Activated naive CD8-positive, alpha-beta T cell treated with anti-CD3 and anti-CD28 coated beads, Interleukin-2, amount 50 U/mL, for 16 hours (primary cell): ENCODE measurements at regions not wholly inside any gene's neighbourhood (a gene's known extent, or its start where the extent isn't known, plus 50 kb on each side); places are given as distances from the start of the nearest gene placed in this dataset.
"Not testable (repeated sequence)": the region's sequence is repeated elsewhere in the genome, so short reads cannot be mapped to it uniquely, and the experiment has no call there.

Experiments
- DNase-seq: peaks from one replicate; pipeline ENCODE4 v3.0.0-alpha.2; 2020; ENCODE audit warnings: low read depth, low spot score

- no peak for DNase-seq
These were observed 1832.9 kb upstream of the LRRTM1 start for GRCh38 chr2:82137441-82137840.

DNA sequence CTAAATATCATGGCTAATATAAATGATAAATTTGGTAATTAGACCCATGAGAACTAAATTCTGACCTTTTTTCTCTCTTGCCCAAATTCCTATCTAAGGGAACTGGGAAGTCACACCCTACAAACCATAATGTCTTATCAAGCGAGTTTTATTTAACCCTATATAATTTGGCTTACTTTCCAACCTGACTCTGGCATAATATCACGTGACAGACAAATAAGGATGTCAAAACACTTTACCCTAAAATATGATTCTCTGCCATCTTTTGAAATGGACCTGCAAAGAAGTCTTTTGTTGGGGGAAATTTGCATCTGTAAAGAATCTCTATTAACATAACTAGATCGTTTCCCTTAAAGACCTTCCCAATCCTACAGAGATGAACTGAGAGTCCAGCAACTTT is 1823.5 kb upstream of the LRRTM1 start:
- DNase-seq = no peak

DNA sequence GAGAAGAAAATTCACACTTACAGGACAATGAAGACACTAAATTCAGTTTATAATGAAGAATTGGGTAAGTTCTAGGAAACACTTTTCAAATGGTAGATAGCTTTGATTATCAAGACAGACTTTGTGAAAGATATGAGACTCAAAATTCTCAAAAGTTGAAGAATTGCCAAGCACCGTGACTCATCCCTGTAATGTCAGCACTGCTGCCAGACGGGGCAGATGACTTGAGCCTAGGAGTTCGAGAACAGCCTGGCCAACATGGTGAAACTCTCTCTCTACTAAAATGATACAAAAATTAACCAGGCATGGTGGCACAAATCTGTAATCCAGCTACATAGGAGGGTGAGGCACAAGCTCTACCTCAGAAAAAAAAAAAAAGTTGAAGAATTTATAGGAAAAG is 1820.1 kb upstream of the LRRTM1 start:
- no peak for DNase-seq

GRCh38 chr2:82120654-82121053 is 1816.1 kb upstream of the LRRTM1 start:
- no peak for DNase-seq

GRCh38 chr2:82120115-82120514 is 1815.6 kb upstream of the LRRTM1 start:
- DNase-seq = no peak

DNA sequence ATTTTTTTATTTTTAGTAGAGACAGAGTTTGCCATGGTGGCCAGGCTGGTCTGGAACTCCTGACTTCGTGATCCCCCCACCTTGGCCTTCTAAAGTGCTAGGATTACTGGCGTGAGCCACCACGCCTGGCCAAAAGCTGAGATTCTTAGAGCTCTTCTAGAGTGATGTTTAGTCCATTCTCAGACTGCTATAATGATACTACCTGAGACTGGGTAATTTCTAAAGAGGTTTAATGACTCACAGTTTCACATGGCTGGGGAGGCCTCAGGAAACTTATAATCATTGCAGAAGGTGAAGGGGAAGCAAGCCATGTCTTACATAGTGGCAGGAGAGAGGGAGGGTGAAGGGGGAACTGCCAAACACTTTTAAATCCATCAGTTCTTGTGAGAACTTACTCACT is 1804.9 kb upstream of the LRRTM1 start:
- no peak for DNase-seq

DNA sequence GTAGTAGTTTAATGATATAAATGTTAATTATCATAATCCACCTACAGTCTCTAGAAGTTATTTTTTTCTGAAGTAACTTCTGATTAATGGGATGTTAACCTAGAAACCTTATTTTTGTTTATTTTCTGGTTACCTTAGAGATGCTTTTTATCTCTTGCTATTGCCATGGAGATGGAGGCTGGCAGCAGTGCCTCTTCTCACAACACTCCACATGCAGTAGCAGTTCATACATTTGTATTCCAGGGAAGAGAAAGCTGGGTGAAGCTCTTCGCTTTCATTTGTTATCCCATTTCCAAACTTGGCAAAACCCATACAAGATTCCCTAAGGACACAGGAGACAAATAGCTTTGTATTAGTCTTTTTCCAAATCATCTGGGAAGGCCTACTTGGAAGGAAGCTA is 1794.1 kb upstream of the LRRTM1 start:
- DNase-seq = no peak

- DNase-seq = no peak
These were observed 1785.0 kb upstream of the LRRTM1 start for GRCh38 chr2:82089518-82089917.

- DNase-seq = no peak
These were observed 1780.3 kb upstream of the LRRTM1 start for GRCh38 chr2:82084679-82085392.

DNA sequence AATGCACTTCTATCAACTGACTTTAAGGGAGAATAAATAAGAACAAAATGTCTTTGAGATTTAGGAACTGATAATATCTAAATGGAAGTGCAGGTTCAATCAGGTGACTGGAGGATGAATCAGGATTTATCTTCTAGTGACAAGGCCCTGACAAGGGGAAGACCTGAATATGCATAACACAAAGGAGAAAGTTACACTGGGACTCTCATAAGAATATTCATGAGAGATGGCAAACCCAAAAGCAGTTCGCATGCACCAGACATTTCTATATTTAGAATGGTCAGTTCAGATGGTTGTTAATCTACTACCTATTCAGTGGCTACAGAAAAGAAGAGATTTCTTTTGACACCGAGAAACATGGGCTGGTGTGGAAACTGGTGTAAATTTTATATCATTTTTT is 1771.3 kb upstream of the LRRTM1 start:
- DNase-seq = no peak

GRCh38 chr2:82062463-82062862 is 1757.9 kb upstream of the LRRTM1 start:
- no peak for DNase-seq

DNA sequence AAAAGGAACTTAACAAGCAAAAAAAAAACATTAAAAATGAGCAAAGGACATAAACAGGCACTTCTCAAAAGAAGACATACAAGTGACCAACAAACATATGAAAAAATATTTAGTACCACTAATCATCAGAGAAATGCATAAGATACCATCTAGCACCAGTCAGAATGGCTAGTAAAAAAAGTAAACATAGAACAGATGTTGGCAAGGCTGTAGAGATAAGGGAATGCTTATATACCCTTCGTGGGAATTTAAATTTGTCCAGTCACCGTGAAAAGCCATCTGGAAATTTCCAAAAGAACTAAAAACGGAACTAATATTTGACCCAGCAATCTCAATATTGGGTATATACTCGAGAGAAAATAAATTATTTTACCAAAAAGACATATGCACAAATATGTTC is 1751.3 kb upstream of the LRRTM1 start:
- no peak for DNase-seq

- no peak for DNase-seq
These were observed 1739.3 kb upstream of the LRRTM1 start for GRCh38 chr2:82043867-82044266.

DNA sequence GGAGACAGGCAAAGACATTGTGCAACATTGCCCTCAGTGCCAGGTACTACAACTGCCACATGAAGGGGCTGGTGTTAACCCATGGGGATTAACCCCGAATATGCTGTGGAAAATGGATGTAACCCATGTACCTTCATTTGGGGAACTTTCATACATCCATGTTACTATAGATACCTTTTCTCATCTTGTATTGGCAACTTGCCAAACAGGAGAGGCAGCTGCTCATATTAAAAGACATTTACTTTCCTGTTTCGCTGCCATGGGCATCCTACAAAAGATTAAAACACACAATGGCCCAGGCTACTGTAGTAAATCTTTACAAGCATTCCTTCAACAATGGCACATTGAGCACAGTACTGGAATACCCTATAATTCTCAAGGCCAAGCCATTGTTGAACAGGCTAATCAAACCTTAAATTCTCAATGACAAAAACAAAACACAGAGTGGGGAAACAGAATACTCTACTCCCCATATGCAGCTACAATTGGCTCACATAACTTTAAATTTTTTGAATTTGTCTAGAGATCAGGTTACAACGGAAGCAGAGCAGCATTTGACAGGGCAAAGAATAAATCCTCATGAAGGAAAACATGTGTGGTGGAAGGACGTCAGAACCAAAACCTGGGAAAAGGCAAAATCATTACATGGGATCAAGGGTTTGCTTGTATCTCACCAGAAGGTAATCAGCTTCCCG is 1723.5 kb upstream of the LRRTM1 start:
- DNase-seq = no peak

GRCh38 chr2:82023710-82024109 is 1719.2 kb upstream of the LRRTM1 start:
- no peak for DNase-seq

- no peak for DNase-seq
These were observed 1709.1 kb upstream of the LRRTM1 start for GRCh38 chr2:82013641-82014040.

DNA sequence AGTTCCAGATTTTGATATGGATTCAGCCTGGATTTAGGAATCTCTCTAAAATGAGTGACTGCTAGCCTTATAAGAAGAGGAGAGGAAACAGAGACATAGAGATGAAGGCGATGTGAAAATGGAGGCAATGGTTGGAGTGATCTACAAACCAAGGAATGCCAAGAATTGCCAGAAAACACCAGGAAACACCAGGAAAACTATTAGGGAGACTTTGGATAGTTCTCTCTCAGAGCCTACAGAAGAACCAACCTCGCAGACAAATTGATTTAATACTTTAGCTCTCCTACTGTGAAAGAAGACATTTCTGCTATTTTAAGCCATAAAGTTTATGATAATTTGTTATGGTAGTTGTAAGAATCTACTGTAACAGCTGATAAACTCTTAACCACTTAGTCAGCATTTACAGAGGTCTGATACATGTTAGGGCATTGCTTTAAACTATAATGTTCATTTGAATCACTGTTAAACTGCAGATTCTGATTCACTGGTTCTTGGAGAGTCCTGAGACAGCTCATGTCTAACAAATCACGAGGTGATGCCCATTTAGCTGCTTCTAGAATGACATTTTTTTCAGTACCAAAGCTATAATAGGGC is 1702.6 kb upstream of the LRRTM1 start:
- DNase-seq = no peak

GRCh38 chr2:82005889-82006288 is 1701.3 kb upstream of the LRRTM1 start:
- not testable (repeated sequence) for DNase-seq

DNA sequence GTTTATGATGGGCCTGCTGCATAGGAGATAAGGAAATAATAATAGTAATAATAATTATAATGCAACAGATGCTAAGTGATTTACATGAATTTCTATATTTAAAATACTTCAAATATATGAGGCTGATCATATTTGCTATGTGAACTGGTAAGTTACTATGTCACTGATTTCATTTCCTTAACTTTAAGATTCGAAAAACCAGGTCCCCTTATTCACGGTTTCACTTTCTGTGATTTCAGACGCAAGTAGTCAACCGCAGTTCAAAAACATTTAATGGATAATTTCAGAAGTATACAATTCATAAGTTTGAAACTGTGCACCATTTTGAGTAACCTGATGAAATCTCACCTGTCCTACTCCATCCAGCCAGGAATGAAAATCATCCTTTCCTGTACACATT is 1697.1 kb upstream of the LRRTM1 start:
- no peak for DNase-seq

GRCh38 chr2:82000606-82001005 is 1696.1 kb upstream of the LRRTM1 start:
- no peak for DNase-seq

DNA sequence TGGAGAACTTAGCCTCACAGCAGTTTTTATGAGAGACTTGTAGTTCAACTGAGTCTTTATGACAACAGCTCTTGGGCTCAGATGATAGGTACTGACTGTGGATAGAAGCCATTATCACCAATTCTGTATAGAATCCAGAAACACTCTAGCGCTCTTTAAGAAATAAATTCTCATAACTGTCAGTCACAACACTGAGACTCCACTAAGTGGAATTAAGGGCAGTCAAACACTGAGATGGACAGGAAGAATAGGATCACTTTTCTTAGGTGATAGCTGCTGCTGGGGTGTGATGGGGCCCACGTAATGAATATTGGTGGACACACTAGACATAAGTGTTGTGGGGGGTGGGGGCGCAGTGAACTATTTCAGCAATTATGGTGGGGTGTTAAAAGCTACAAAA is 1691.8 kb upstream of the LRRTM1 start:
- no peak for DNase-seq

DNA sequence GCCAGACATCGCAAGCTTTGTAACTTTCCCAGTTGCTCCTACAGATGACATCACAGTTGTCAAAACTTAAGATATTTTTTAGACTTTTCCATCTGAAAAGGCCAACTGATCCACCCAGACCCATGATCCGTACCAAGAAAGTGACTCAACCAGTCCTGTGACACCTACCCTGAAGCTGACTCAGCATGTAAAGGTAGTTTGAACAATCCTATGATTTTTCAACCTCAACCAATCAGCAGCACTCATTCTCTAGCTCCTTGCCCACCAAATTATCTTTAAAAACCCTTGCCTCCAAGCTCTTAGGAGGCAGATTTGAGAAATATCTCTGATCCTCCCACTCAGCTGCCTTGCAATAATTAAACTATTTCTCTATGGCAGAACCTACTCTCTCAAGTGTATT is 1686.7 kb upstream of the LRRTM1 start:
- no peak for DNase-seq

DNA sequence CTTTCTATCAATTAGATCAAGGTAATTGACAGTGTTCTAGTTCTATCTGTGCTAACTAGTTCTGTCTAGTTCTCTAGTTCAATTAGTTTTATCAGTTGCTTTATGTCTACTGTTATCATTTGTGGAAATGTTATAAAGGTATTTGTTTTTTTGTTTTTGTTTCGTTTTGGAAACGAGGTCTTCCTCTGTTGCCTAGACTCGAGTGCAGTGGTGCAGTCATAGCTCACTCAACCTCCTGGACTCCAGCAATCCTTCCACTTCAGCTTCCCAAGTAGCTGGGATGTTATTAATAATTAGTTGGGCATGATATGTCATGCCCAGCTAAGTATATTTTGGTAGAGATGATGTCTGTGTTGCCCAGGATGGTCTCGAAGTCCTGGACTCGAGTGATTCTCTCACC is 1682.8 kb upstream of the LRRTM1 start:
- DNase-seq = no peak
